ENCODE measurements at regions not wholly inside any gene's neighbourhood (a gene's known extent, or its start where the extent isn't known, plus 50 kb on each side); places are given as distances from the start of the nearest gene placed in this dataset.

- TF ChIP-seq POLR2A (IDR thresholded peaks at IDR 0.05), result no peak
- TF ChIP-seq, protein P1, sequence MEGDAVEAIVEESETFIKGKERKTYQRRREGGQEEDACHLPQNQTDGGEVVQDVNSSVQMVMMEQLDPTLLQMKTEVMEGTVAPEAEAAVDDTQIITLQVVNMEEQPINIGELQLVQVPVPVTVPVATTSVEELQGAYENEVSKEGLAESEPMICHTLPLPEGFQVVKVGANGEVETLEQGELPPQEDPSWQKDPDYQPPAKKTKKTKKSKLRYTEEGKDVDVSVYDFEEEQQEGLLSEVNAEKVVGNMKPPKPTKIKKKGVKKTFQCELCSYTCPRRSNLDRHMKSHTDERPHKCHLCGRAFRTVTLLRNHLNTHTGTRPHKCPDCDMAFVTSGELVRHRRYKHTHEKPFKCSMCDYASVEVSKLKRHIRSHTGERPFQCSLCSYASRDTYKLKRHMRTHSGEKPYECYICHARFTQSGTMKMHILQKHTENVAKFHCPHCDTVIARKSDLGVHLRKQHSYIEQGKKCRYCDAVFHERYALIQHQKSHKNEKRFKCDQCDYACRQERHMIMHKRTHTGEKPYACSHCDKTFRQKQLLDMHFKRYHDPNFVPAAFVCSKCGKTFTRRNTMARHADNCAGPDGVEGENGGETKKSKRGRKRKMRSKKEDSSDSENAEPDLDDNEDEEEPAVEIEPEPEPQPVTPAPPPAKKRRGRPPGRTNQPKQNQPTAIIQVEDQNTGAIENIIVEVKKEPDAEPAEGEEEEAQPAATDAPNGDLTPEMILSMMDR (IDR thresholded peaks at IDR 0.05 in 8 of 11, conservative IDR thresholded peaks at IDR 0.05 in 3 of 11), result no peak
Measured at GRCh38 chrX:39525758-39526157, 572.0 kb downstream of the BCOR start.

Data from spleen (tissue), 7 donors.